ENCODE measurements at regions not wholly inside any gene's neighbourhood (a gene's known extent, or its start where the extent isn't known, plus 50 kb on each side); places are given as distances from the start of the nearest gene placed in this dataset.

DNA sequence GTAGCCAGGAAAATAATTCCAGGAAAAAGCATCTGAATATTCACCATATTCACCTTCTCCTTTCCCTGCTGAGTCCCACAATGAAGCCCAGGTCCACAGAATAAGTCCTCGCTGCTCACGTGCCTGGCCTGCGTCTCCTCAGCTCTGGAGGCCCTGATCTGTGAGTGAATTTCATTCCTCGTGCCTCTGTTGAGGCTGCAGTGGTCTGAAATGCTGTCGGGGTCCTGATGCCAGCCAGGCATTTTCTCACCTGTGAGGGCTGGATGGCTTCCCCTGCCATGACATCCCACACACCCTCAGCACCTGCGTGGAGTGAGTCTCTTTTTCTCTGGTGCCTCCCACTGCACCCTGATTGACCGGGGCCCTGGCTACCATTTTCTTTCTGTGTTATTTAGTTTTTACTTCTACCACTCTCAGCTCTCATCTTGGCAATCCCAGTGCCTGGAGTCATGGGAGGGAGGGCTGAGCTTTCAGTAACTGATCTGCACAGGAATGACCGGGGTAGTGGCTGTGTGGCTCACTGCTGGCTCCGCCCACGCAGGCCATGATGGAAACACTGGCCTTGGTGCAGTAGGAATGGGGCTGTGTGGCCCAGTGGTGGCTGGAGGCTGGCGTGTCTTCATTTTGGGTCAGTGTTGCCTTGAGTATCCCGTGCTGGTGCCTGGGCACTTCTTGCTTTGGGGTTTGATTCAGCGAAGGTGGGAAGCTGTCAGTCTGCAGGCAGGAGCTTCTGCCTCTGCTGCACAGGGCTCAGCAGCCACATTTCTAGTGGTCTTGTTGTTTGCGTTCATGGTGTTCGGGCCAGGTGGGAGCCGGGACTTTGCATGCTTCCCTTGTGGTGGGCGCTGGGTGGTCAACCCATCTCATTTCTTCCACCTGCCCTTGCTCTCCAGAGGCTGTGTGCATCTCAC is 807.2 kb downstream of the TBC1D22A start:
- TF ChIP-seq ZNF560 (tag by site-specific recombination; IDR thresholded peaks at IDR 0.05; ENCODE audit: borderline replicate concordance) (no peak), BCL11A (tag by site-specific recombination; IDR thresholded peaks at IDR 0.05; ENCODE audit: low read depth) (no peak), ZNF529 (tag by site-specific recombination; IDR thresholded peaks at IDR 0.05; ENCODE audit: insufficient replicate concordance) (no peak), ZNF184 (tag by site-specific recombination; IDR thresholded peaks at IDR 0.05) (no peak), MYNN (tag by site-specific recombination; IDR thresholded peaks at IDR 0.05; ENCODE audit: borderline replicate concordance) (no peak), ZNF544 (tag by site-specific recombination; IDR thresholded peaks at IDR 0.05) (no peak), ZNF24 (tag by site-specific recombination; IDR thresholded peaks at IDR 0.05) (no peak), REPIN1 (tag by site-specific recombination; IDR thresholded peaks at IDR 0.05; ENCODE audit: low read depth) (no peak), ZNF629 (tag by site-specific recombination; IDR thresholded peaks at IDR 0.05) (no peak)
- TF ChIP-seq, protein P1, sequence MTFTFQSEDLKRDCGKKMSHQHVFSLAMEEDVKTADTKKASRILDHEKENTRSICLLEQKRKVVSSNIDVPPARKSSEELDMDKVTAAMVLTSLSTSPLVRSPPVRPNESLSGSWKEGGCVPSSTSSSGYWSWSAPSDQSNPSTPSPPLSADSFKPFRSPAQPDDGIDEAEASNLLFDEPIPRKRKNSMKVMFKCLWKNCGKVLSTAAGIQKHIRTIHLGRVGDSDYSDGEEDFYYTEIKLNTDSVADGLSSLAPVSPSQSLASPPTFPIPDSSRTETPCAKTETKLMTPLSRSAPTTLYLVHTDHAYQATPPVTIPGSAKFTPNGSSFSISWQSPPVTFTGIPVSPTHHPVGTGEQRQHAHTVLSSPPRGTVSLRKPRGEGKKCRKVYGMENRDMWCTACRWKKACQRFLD (tag by site-specific recombination; IDR thresholded peaks at IDR 0.05) = no peak
- TF ChIP-seq, protein P2, sequence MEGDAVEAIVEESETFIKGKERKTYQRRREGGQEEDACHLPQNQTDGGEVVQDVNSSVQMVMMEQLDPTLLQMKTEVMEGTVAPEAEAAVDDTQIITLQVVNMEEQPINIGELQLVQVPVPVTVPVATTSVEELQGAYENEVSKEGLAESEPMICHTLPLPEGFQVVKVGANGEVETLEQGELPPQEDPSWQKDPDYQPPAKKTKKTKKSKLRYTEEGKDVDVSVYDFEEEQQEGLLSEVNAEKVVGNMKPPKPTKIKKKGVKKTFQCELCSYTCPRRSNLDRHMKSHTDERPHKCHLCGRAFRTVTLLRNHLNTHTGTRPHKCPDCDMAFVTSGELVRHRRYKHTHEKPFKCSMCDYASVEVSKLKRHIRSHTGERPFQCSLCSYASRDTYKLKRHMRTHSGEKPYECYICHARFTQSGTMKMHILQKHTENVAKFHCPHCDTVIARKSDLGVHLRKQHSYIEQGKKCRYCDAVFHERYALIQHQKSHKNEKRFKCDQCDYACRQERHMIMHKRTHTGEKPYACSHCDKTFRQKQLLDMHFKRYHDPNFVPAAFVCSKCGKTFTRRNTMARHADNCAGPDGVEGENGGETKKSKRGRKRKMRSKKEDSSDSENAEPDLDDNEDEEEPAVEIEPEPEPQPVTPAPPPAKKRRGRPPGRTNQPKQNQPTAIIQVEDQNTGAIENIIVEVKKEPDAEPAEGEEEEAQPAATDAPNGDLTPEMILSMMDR (tag by site-specific recombination; IDR thresholded peaks at IDR 0.05) = no peak
- TF ChIP-seq, protein P3, sequence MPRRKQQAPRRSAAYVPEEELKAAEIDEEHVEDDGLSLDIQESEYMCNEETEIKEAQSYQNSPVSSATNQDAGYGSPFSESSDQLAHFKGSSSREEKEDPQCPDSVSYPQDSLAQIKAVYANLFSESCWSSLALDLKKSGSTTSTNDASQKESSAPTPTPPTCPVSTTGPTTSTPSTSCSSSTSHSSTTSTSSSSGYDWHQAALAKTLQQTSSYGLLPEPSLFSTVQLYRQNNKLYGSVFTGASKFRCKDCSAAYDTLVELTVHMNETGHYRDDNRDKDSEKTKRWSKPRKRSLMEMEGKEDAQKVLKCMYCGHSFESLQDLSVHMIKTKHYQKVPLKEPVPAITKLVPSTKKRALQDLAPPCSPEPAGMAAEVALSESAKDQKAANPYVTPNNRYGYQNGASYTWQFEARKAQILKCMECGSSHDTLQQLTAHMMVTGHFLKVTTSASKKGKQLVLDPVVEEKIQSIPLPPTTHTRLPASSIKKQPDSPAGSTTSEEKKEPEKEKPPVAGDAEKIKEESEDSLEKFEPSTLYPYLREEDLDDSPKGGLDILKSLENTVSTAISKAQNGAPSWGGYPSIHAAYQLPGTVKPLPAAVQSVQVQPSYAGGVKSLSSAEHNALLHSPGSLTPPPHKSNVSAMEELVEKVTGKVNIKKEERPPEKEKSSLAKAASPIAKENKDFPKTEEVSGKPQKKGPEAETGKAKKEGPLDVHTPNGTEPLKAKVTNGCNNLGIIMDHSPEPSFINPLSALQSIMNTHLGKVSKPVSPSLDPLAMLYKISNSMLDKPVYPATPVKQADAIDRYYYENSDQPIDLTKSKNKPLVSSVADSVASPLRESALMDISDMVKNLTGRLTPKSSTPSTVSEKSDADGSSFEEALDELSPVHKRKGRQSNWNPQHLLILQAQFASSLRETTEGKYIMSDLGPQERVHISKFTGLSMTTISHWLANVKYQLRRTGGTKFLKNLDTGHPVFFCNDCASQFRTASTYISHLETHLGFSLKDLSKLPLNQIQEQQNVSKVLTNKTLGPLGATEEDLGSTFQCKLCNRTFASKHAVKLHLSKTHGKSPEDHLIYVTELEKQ (tag by site-specific recombination; IDR thresholded peaks at IDR 0.05; ENCODE audit: borderline replicate concordance) = no peak
- TF ChIP-seq, protein P4, sequence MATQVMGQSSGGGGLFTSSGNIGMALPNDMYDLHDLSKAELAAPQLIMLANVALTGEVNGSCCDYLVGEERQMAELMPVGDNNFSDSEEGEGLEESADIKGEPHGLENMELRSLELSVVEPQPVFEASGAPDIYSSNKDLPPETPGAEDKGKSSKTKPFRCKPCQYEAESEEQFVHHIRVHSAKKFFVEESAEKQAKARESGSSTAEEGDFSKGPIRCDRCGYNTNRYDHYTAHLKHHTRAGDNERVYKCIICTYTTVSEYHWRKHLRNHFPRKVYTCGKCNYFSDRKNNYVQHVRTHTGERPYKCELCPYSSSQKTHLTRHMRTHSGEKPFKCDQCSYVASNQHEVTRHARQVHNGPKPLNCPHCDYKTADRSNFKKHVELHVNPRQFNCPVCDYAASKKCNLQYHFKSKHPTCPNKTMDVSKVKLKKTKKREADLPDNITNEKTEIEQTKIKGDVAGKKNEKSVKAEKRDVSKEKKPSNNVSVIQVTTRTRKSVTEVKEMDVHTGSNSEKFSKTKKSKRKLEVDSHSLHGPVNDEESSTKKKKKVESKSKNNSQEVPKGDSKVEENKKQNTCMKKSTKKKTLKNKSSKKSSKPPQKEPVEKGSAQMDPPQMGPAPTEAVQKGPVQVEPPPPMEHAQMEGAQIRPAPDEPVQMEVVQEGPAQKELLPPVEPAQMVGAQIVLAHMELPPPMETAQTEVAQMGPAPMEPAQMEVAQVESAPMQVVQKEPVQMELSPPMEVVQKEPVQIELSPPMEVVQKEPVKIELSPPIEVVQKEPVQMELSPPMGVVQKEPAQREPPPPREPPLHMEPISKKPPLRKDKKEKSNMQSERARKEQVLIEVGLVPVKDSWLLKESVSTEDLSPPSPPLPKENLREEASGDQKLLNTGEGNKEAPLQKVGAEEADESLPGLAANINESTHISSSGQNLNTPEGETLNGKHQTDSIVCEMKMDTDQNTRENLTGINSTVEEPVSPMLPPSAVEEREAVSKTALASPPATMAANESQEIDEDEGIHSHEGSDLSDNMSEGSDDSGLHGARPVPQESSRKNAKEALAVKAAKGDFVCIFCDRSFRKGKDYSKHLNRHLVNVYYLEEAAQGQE (tag by site-specific recombination; IDR thresholded peaks at IDR 0.05) = no peak
